Kidney epithelial cell (primary cell): ENCODE measurements at regions not wholly inside any gene's neighbourhood (a gene's known extent, or its start where the extent isn't known, plus 50 kb on each side); places are given as distances from the start of the nearest gene placed in this dataset.
"Not testable (repeated sequence)": the region's sequence is repeated elsewhere in the genome, so short reads cannot be mapped to it uniquely, and the experiment has no call there.

ENCODE experiments used
- DNase-seq: peaks from one replicate; pipeline ENCODE4 v3.0.0-alpha.2; 2010; ENCODE audit warnings: low read depth
- H3K27me3 ChIP-seq: 2 replicates; pipeline ENCODE4 v1.6.0; 2011; ENCODE audit warnings: low read length; ENCODE audit not compliant: control insufficient read depth, insufficient read depth
- H3K36me3 ChIP-seq: 2 replicates; pipeline ENCODE4 v1.5.1; 2011; ENCODE audit warnings: low read length; ENCODE audit not compliant: control insufficient read depth, insufficient read depth
- H3K4me3 ChIP-seq: 2 replicates; pipeline ENCODE4 v1.5.1; 2011; ENCODE audit warnings: low read depth, mild to moderate bottlenecking, control low read depth, low read length
- CTCF ChIP-seq: IDR thresholded peaks from 2 replicates; pipeline ENCODE4 v1.5.1; 2011; ENCODE audit warnings: mild to moderate bottlenecking, moderate library complexity, low read length, control low read depth, inconsistent platforms; ENCODE audit not compliant: insufficient read depth, poor library complexity, severe bottlenecking

GRCh38 chr16:13471036-13471435, 448.9 kb upstream of the ERCC4 start:
- Histone ChIP-seq H3K4me3 (no peak overlapping the region), H3K36me3 (no peaks in the 10 kb centered on the region), H3K27me3 (no peaks in the 10 kb centered on the region)
- no peak for DNase-seq
- no peak for TF ChIP-seq CTCF

DNA sequence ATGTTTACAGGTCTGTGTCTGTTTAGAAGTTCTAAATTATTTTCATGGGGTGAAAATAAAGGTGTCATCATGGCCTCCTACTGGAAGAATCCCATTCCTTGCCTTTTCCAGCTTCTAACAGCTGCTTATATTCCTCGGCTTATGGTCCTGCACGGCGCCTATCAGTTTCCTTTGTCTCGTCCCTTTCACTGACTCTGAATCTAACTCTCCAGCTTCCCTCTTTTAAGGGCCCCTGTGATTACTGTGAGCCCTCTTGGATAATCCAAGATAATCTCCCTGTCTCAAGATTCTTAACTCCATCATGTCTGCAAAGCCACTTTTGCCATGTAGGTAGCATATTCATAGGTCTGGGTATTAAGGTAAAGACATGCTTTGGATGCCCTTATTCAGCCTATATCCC, 441.0 kb upstream of the ERCC4 start:
- Histone ChIP-seq H3K27me3 (no peaks in the 10 kb centered on the region), H3K4me3 (no peak overlapping the region), H3K36me3 (no peaks in the 10 kb centered on the region)
- no peak for TF ChIP-seq CTCF
- no peak for DNase-seq

DNA sequence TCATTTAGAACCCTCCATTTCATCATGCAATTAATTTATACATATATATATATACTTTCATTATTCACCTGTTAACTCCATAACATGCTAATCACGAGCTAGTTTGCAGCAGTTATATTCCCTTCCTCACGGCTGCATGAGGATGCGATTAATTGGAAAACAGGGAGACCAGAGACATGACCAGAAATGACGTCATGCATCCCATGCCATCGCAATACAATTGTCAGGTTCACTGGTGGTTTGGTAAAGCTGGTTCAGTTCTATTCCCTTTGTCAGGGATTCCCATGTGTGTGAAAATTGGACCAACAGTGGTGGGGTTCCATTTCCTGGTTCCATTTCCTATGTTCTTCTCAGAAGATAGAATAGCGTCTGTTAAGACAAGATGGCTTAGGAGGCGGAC, 440.4 kb upstream of the ERCC4 start:
- H3K4me3 ChIP-seq: no peak overlapping the region
- H3K36me3 ChIP-seq: no peaks in the 10 kb centered on the region
- no peak for TF ChIP-seq CTCF
- no peaks in the 10 kb centered on the region for H3K27me3 ChIP-seq
- DNase-seq: no peak

- DNase-seq: no peak
- Histone ChIP-seq H3K4me3 (no peak overlapping the region), H3K27me3 (no peaks in the 10 kb centered on the region), H3K36me3 (no peaks in the 10 kb centered on the region)
- TF ChIP-seq CTCF: no peak
Measured at GRCh38 chr16:13480801-13481200, 439.2 kb upstream of the ERCC4 start.

- no peak for DNase-seq
- no peaks in the 10 kb centered on the region for H3K27me3 ChIP-seq
- no peaks in the 10 kb centered on the region for H3K36me3 ChIP-seq
- no peak overlapping the region for H3K4me3 ChIP-seq
- no peak for TF ChIP-seq CTCF
Measured at GRCh38 chr16:13483121-13483520, 436.8 kb upstream of the ERCC4 start.

- H3K4me3 ChIP-seq, H3K27me3 ChIP-seq, H3K36me3 ChIP-seq, DNase-seq: not testable (repeated sequence)
Measured at GRCh38 chr16:13489416-13489815, 430.5 kb upstream of the ERCC4 start.
